ENCODE measurements at regions not wholly inside any gene's neighbourhood (a gene's known extent, or its start where the extent isn't known, plus 50 kb on each side); places are given as distances from the start of the nearest gene placed in this dataset.
"Not testable (repeated sequence)": the region's sequence is repeated elsewhere in the genome, so short reads cannot be mapped to it uniquely, and the experiment has no call there.

DNA sequence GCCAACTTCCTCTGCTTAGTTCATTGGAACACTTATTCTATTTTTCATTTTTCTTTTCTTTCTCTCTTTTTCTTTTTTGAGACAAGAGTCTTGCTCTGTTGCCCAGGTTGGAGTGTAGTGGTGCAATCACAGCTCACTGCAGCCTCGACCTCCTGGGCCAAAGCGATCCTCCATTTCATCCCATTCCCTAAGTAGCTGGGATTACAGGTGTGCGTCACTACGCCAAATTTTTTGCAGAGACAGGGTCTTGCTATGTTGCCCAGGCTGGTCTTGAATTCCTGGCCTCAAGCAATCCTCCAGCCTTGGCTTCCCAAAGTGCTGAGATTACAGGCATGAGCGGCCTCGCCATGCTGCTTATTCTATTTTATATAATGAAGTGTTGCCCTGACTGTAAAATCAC is 336.4 kb upstream of the TNRC6C start:
- H3K9me3 ChIP-seq (ENCODE audit: insufficient read depth in 2 of 2, low read depth in 1 of 2, low read length in 1 of 2); H2AK5ac ChIP-seq (ENCODE audit: low read depth, low read length); H3K4me3 ChIP-seq (ENCODE audit: extremely low read depth in 1 of 4, insufficient read depth in 2 of 4, low read depth in 3 of 4, low read length in 4 of 4); H3K23me2 ChIP-seq (ENCODE audit: low read depth, low read length); H3K56ac ChIP-seq (replicated peaks; ENCODE audit: insufficient read length, low read depth, low read length); H3K18ac ChIP-seq (ENCODE audit: extremely low read depth, low read length); H3K9ac ChIP-seq (replicated peaks in 1 of 4; ENCODE audit: extremely low read depth in 1 of 4, low read depth in 3 of 4, low read length in 3 of 4); FAIRE-seq; POLR2A ChIA-PET (ENCODE audit: partially characterized antibody); H4K91ac ChIP-seq (replicated peaks; ENCODE audit: insufficient read length, low read length); H2BK15ac ChIP-seq (ENCODE audit: low read length); H3K23ac ChIP-seq (ENCODE audit: insufficient read length); H3K14ac ChIP-seq (ENCODE audit: insufficient read length); H2BK5ac ChIP-seq (ENCODE audit: low read depth, low read length); H2BK12ac ChIP-seq (ENCODE audit: low read depth, low read length); H3K4me1 ChIP-seq (replicated peaks in 1 of 4; ENCODE audit: control insufficient read depth in 3 of 4, insufficient read depth in 4 of 4, low read length in 3 of 4); H3K79me2 ChIP-seq (ENCODE audit: control insufficient read depth in 1 of 2, insufficient read depth in 2 of 2, low read length in 2 of 2); H3K4ac ChIP-seq (replicated peaks; ENCODE audit: insufficient read length, low read depth, low read length); H2BK20ac ChIP-seq (ENCODE audit: low read length); H3K36me3 ChIP-seq (ENCODE audit: control insufficient read depth in 2 of 4, insufficient read depth in 4 of 4, low read length in 3 of 4); H4K8ac ChIP-seq (ENCODE audit: extremely low read depth, insufficient read depth, low read length); H3K27ac ChIP-seq (ENCODE audit: low read depth, low read length); H4K20me1 ChIP-seq (replicated peaks in 1 of 2; ENCODE audit: control insufficient read depth in 1 of 2, insufficient read depth in 2 of 2, low read length in 2 of 2); H4K5ac ChIP-seq (ENCODE audit: insufficient read length, low read depth, low read length); H3K27me3 ChIP-seq (replicated peaks in 1 of 4; ENCODE audit: control insufficient read depth in 3 of 4, extremely low read depth in 1 of 4, insufficient read depth in 3 of 4, low read length in 3 of 4); H2AFZ ChIP-seq (ENCODE audit: low read length); H2BK120ac ChIP-seq (replicated peaks; ENCODE audit: low read depth, low read length); H3K79me1 ChIP-seq (ENCODE audit: low read depth, low read length); DNase-seq (ENCODE audit: low read depth in 1 of 2, low spot score in 2 of 2); H3K4me2 ChIP-seq (ENCODE audit: insufficient read depth in 1 of 2, low read depth in 2 of 2, low read length in 2 of 2): not testable (repeated sequence)
- CTCF ChIA-PET (ENCODE audit: partially characterized antibody) = interaction anchor here (0.6 kb wide), 1 partner anchor 362 kb away, joined by 3 read pairs; no protein-coding TSS in a partner anchor
- WGBS, 2 experiments (ENCODE audit: extremely low coverage in 1 of 2, insufficient coverage in 1 of 2, insufficient read length in 1 of 2, insufficient replicate concordance in 2 of 2, low coverage in 1 of 2, low lambda C conversion rate in 2 of 2, missing lambda C conversion rate in 1 of 2) = 91% methylated on average over 6 of the region's 6 CpGs; no CpG with 5 or more reads in 1 of the 2 experiments
